Transverse colon (tissue), 4 donors: ENCODE measurements at regions not wholly inside any gene's neighbourhood (a gene's known extent, or its start where the extent isn't known, plus 50 kb on each side); places are given as distances from the start of the nearest gene placed in this dataset.
A peak's percentile ranks its signal among the peaks of the same experiment; 100 is the strongest.

Experiments used
- DNase-seq: peaks from one replicate; pipeline ENCODE4 v3.0.0-alpha.2; 2019
- H3K27ac ChIP-seq, 4 donors: fragments of 200-600 bp; sonication (generic); 2 replicates each; pipeline ENCODE4 v1.5.1; 2016 to 2018; ENCODE audit warnings: inconsistent platforms in 4 of 4
- H3K27me3 ChIP-seq: fragments of 200-600 bp; sonication (generic); 2 replicates; pipeline ENCODE4 v1.5.1; 2017; ENCODE audit warnings: inconsistent platforms
- H3K36me3 ChIP-seq, 4 donors: fragments of 200-600 bp; sonication (generic); 2 replicates each; pipeline ENCODE4 v1.5.1; 2017 to 2019; ENCODE audit warnings: inconsistent platforms in 4 of 4
- H3K4me1 ChIP-seq, 4 donors: fragments of 200-600 bp; sonication (generic); 2 replicates each; pipeline ENCODE4 v1.5.1; 2017 to 2020; ENCODE audit warnings: inconsistent platforms in 4 of 4
- H3K4me3 ChIP-seq, 4 donors: fragments of 200-600 bp; sonication (generic); 1 replicate in 1 of 4; 2 replicates in 3 of 4; pipeline versions ENCODE4 v1.5.1 to v1.6.1; 2017 to 2019; ENCODE audit warnings: inconsistent platforms in 4 of 4
- H3K9me3 ChIP-seq, 2 donors: fragments of 200-600 bp; sonication (generic); 2 replicates each; pipeline ENCODE4 v1.5.1; 2017 to 2019; ENCODE audit warnings: inconsistent platforms in 2 of 2
- EP300 ChIP-seq: sonication (generic); formaldehyde crosslinking; IDR thresholded peaks from one replicate; pipeline ENCODE4 v1.6.1; 2017; ENCODE audit warnings: antibody characterized with exemption, low read depth
- POLR2A ChIP-seq: fragments of 450-650 bp; IDR thresholded peaks from one replicate; pipeline ENCODE4 v1.6.1; 2016; ENCODE audit warnings: antibody characterized with exemption, mild to moderate bottlenecking, moderate library complexity
- POLR2AphosphoS5 ChIP-seq, 3 donors: sonication (generic); formaldehyde crosslinking; IDR thresholded peaks; one replicate each; pipeline ENCODE4 v1.6.1; 2016; ENCODE audit warnings: antibody characterized with exemption in 3 of 3
- WGBS, 2 donors: methylation state at CpG; one replicate each; pipeline ENCODE4 v1.1.5; 2018; ENCODE audit warnings: low coverage in 1 of 2; 5-methylcytosine and 5-hydroxymethylcytosine counted together
- in situ Hi-C, 4 donors: fragments of 200-750 bp; cut with MboI; loops; one replicate each; pipeline versions ENCODE4 v1.15.0 to v1.15.1; 2017; ENCODE audit warnings: low sequenced_read_pairs in 3 of 4, low pct_ligation_motif_present in 1 of 4, low pct_unique_long_range_greater_than_20kb in 1 of 4
- intact Hi-C: fragments of 100-400 bp; cut with DNase I; formaldehyde crosslinking; loops from one replicate; pipeline ENCODE4 v1.15.1; 2023; ENCODE audit warnings: low total_unique reads
- TF ChIP-seq, protein P1 (sequence below), 5 experiments: fragments of 200-600 bp in 3 of 5; fragments of 450-650 bp in 2 of 5; sonication (generic) in 3 of 5; IDR thresholded peaks; 1 replicate in 2 of 5; 2 replicates in 3 of 5; pipeline ENCODE4 v1.5.1; 2016 to 2017; ENCODE audit warnings: antibody characterized with exemption in 5 of 5, inconsistent platforms in 3 of 5, mild to moderate bottlenecking in 2 of 5, moderate library complexity in 1 of 5

GRCh38 chr16:66277311-66278070, 89.0 kb upstream of the CDH5 start:
- in situ Hi-C loops, result no loop called here
- Histone ChIP-seq H3K36me3 (no peaks in the 10 kb centered on the region), H3K9me3 (peaks cover 0 to 4% of the 10 kb centered on the region in 2 donors), H3K4me1 (peaks cover 0 to 4% (median 0%) of the 10 kb centered on the region in 4 donors), H3K4me3 (no peak overlapping the region), H3K27me3 (peaks cover 6% of the 10 kb centered on the region), H3K27ac (no peak overlapping the region)
- intact Hi-C loops, result loop anchor here (10.0 kb wide), 1 partner anchor 1143 kb away; no protein-coding TSS in a partner anchor
- TF ChIP-seq POLR2A, result no peak
- TF ChIP-seq, protein P1, sequence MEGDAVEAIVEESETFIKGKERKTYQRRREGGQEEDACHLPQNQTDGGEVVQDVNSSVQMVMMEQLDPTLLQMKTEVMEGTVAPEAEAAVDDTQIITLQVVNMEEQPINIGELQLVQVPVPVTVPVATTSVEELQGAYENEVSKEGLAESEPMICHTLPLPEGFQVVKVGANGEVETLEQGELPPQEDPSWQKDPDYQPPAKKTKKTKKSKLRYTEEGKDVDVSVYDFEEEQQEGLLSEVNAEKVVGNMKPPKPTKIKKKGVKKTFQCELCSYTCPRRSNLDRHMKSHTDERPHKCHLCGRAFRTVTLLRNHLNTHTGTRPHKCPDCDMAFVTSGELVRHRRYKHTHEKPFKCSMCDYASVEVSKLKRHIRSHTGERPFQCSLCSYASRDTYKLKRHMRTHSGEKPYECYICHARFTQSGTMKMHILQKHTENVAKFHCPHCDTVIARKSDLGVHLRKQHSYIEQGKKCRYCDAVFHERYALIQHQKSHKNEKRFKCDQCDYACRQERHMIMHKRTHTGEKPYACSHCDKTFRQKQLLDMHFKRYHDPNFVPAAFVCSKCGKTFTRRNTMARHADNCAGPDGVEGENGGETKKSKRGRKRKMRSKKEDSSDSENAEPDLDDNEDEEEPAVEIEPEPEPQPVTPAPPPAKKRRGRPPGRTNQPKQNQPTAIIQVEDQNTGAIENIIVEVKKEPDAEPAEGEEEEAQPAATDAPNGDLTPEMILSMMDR (IDR thresholded peaks at IDR 0.05), result no peak
- no peak for TF ChIP-seq POLR2AphosphoS5 (IDR thresholded peaks at IDR 0.05)
- TF ChIP-seq EP300, result no peak
- 84 to 94% methylated on average over 2 to 6 of the region's 6 CpGs for WGBS, 2 donors
- DNase-seq, result no peak

DNA sequence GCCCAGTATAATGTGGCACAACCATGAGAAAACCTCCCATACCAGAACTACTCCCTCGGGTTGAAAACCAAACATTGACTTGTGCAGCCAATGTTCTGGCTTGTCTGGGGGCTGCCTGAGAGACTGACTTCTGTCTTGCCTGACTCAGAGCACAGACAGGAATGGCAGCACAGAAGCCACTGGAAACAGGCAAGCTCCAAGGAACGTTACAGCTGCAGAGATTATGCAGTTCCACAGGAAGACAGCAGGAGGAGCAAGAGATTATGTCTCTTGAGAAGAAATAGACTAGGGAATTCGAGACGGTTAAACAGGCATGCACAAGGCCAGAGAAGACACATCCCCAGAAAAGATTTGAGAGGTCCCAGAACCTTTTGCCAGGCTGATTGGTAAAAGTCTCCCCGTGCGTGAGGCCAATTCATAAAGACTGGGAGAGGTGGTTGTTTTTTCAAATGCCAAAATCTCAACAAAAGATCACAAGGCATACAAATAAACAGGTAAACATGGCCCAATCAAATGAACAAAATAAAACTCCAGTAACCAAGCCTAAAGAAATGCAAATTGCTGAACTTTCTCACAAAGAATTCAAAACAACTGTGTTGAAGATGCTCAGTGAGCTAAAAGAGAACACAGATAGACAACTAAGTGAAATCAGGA, 90.6 kb upstream of the CDH5 start:
- H3K9me3 ChIP-seq, result peaks cover 0 to 4% of the 10 kb centered on the region in 2 donors
- H3K27me3 ChIP-seq, result peaks cover 6% of the 10 kb centered on the region
- peaks cover 0 to 4% (median 0%) of the 10 kb centered on the region in 4 donors for H3K4me1 ChIP-seq
- in situ Hi-C loops, result no loop called here
- peak; percentile 49 for DNase-seq
- no peaks in the 10 kb centered on the region for H3K36me3 ChIP-seq
- WGBS, 2 donors, result 32% methylated on average over 6 of the region's 6 CpGs; no CpG with 5 or more reads in 1 of the 2 donors
- intact Hi-C loops, result loop anchor here (10.0 kb wide), 1 partner anchor 1141 kb away; no protein-coding TSS in a partner anchor
- no peak for TF ChIP-seq POLR2A
- TF ChIP-seq, protein P1 (IDR thresholded peaks at IDR 0.05), result peak; percentile 51 to 67 (median 62)
- TF ChIP-seq EP300, result no peak
- H3K27ac ChIP-seq, result no peak overlapping the region
- H3K4me3 ChIP-seq, result no peak overlapping the region

GRCh38 chr16:66274335-66275110, 92.0 kb upstream of the CDH5 start:
- in situ Hi-C loops, result loop anchor here in 1 of 4 donors (25.0 kb wide), 1 partner anchor 512 kb away; no protein-coding TSS in a partner anchor
- no peak overlapping the region for H3K27ac ChIP-seq
- peaks cover 0 to 11% (median 2%) of the 10 kb centered on the region in 4 donors for H3K4me1 ChIP-seq
- H3K27me3 ChIP-seq, result peaks cover 5% of the 10 kb centered on the region
- peaks cover 0 to 4% of the 10 kb centered on the region in 2 donors for H3K9me3 ChIP-seq
- 40 to 68% methylated on average over 1 to 9 of the region's 9 CpGs for WGBS, 2 donors
- TF ChIP-seq POLR2A, result no peak
- TF ChIP-seq, protein P1 (IDR thresholded peaks at IDR 0.05), result peak in 2 of 5 experiments; percentile 27 to 28
- no peaks in the 10 kb centered on the region for H3K36me3 ChIP-seq
- intact Hi-C loops, result loop anchor here (10.0 kb wide), 1 partner anchor 1140 kb away; no protein-coding TSS in a partner anchor
- no peak overlapping the region for H3K4me3 ChIP-seq
- no peak for DNase-seq
